Ascending aorta (tissue), 2 donors: ENCODE measurements at regions not wholly inside any gene's neighbourhood (a gene's known extent, or its start where the extent isn't known, plus 50 kb on each side); places are given as distances from the start of the nearest gene placed in this dataset.

ENCODE experiments used
- DNase-seq, 2 donors: peaks; one replicate each; pipeline ENCODE4 v3.0.0-alpha.2; 2019; ENCODE audit warnings: low spot score in 2 of 2
- H3K27ac ChIP-seq, 2 donors: fragments of 200-600 bp; sonication (generic); one replicate each; pipeline ENCODE4 v1.5.1; 2016 to 2017; ENCODE audit warnings: mild to moderate bottlenecking in 1 of 2
- H3K27me3 ChIP-seq: fragments of 200-600 bp; sonication (generic); one replicate; pipeline ENCODE4 v1.5.1; 2017
- H3K36me3 ChIP-seq, 2 donors: fragments of 200-600 bp; sonication (generic); one replicate each; pipeline ENCODE4 v1.5.1; 2016
- H3K4me1 ChIP-seq, 2 donors: fragments of 200-600 bp; sonication (generic); one replicate each; pipeline ENCODE4 v1.5.1; 2016 to 2017; ENCODE audit warnings: mild to moderate bottlenecking in 1 of 2
- H3K4me3 ChIP-seq, 2 donors: fragments of 200-600 bp; sonication (generic); one replicate each; pipeline ENCODE4 v1.5.1; 2016 to 2017; ENCODE audit warnings: mild to moderate bottlenecking in 1 of 2
- H3K9me3 ChIP-seq, 2 donors: fragments of 200-600 bp; sonication (generic); one replicate each; pipeline ENCODE4 v1.5.1; 2016
- intact Hi-C: fragments of 100-400 bp; cut with DNase I; formaldehyde crosslinking; loops from one replicate; pipeline ENCODE4 v1.15.1; 2023
- TF ChIP-seq, protein P1 (sequence below), 3 experiments: fragments of 200-600 bp in 2 of 3; fragments of 450-650 bp in 1 of 3; sonication (generic) in 2 of 3; IDR thresholded peaks; one replicate each; pipeline ENCODE4 v1.5.1; 2016 to 2019; ENCODE audit warnings: antibody characterized with exemption in 3 of 3, mild to moderate bottlenecking in 1 of 3, moderate library complexity in 1 of 3

DNA sequence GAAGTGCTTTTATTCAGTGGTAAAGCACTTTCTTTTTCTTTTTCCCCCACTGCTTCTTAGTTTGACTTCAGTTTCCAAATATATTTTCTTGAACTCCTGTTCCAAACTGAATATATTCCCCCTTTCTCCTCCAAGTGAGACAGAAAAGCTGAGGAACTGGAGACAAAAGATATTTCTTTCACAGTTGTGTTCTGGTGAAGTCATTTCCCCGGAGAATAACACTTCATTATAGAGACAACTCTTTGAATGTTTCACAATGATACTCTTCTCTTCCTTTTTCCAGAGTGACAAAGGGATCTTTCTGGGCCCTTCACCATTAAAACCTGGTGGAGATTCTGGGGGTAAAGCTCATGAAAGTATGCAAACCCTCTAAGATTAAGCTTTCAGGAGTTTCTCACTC, 860.8 kb upstream of the SLITRK5 start:
- H3K4me1 ChIP-seq, result no peaks in the 10 kb centered on the region
- no peaks in the 10 kb centered on the region for H3K36me3 ChIP-seq
- H3K4me3 ChIP-seq, result no peak overlapping the region
- DNase-seq, result no peak
- TF ChIP-seq, protein P1, sequence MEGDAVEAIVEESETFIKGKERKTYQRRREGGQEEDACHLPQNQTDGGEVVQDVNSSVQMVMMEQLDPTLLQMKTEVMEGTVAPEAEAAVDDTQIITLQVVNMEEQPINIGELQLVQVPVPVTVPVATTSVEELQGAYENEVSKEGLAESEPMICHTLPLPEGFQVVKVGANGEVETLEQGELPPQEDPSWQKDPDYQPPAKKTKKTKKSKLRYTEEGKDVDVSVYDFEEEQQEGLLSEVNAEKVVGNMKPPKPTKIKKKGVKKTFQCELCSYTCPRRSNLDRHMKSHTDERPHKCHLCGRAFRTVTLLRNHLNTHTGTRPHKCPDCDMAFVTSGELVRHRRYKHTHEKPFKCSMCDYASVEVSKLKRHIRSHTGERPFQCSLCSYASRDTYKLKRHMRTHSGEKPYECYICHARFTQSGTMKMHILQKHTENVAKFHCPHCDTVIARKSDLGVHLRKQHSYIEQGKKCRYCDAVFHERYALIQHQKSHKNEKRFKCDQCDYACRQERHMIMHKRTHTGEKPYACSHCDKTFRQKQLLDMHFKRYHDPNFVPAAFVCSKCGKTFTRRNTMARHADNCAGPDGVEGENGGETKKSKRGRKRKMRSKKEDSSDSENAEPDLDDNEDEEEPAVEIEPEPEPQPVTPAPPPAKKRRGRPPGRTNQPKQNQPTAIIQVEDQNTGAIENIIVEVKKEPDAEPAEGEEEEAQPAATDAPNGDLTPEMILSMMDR (IDR thresholded peaks at IDR 0.05), result no peak
- intact Hi-C loops, result no loop called here
- no peaks in the 10 kb centered on the region for H3K27me3 ChIP-seq
- H3K9me3 ChIP-seq, result no peaks in the 10 kb centered on the region
- no peak overlapping the region for H3K27ac ChIP-seq

DNA sequence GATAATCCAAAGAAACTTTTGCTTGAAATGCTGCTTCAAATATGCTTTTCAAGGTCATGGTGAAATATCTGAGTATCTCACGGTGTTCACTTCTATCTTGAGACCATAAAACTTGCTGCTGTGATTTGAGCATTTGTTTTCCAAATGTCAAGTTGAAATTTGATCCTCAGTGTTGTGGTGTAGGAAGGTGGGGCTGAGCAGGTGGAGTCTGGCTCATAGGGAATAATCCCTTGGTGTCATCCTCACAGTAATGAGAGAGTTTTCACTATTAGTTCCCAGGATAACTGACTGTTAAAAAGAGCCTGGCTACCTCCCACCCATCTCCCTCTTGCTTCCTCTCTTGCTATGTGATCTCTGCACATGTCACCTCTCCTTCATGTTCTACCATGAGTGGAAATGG, 858.0 kb upstream of the SLITRK5 start:
- H3K27ac ChIP-seq, result no peak overlapping the region
- intact Hi-C loops, result no loop called here
- DNase-seq, result no peak
- no peaks in the 10 kb centered on the region for H3K9me3 ChIP-seq
- H3K36me3 ChIP-seq, result no peaks in the 10 kb centered on the region
- H3K27me3 ChIP-seq, result no peaks in the 10 kb centered on the region
- no peak overlapping the region for H3K4me3 ChIP-seq
- H3K4me1 ChIP-seq, result no peaks in the 10 kb centered on the region
- TF ChIP-seq, protein P1 (IDR thresholded peaks at IDR 0.05), result no peak

DNA sequence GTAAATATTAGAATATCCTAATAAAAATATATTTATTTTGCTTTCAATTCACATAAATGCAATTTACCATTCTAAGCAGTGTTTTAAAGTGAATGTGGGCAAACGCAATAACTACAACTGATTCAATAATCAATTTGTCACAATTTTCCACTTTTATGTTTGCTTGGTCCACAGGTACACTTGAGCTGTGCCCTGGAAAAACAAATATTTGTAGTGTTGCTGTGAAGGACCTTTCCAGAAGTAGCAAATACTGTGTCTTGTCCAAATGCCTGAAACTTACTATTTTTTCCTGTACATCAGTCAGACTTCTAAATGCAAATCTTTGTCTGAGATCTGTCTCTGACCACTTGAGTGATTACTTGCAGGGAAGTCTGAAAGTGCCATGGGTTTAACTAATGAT, 845.8 kb upstream of the SLITRK5 start:
- intact Hi-C loops, result no loop called here
- no peak overlapping the region for H3K27ac ChIP-seq
- no peaks in the 10 kb centered on the region for H3K9me3 ChIP-seq
- no peak overlapping the region for H3K4me3 ChIP-seq
- H3K27me3 ChIP-seq, result no peaks in the 10 kb centered on the region
- DNase-seq, result no peak
- no peaks in the 10 kb centered on the region for H3K36me3 ChIP-seq
- H3K4me1 ChIP-seq, result no peaks in the 10 kb centered on the region
- TF ChIP-seq, protein P1 (IDR thresholded peaks at IDR 0.05), result no peak

DNA sequence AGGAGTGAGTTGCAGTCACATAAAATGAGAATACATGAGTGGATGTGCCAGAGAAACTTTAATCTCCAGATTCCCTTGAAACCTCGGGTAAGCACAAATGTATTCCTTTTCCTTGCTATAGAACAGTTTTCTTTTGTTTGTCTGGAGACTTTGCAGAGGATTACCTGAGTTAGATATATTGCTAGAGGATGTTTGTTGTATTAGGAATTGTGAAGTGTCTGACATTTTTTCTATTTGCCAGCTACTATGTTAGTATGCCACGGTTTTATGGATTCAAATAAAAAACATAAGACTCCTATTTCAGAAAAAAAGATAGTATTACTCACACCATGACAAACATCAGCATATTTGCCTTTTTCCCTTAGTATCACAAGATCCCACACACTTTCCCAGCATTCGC, 844.9 kb upstream of the SLITRK5 start:
- TF ChIP-seq, protein P1 (IDR thresholded peaks at IDR 0.05), result no peak
- intact Hi-C loops, result no loop called here
- no peak overlapping the region for H3K27ac ChIP-seq

DNA sequence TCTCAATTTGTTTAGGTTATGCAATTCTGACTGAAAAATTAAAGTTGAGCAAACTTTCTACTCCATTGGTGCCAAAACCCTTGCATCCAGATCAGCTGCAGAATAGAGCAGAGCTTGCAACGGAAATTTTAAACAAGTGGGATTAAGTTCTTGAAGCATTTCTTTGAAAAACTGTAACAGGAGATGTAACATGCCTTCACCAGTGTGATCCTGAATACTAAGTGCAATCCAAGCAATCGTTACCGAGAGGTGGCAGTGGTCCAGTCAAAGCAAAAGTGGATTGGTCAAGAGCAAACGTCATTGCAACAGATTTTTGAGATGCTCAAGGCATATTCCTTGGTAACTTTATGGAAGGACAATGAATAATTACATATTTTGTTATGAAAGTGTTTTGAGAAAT, 841.1 kb upstream of the SLITRK5 start:
- no peak overlapping the region for H3K4me3 ChIP-seq
- no peak overlapping the region for H3K27ac ChIP-seq
- TF ChIP-seq, protein P1 (IDR thresholded peaks at IDR 0.05), result no peak
- no peaks in the 10 kb centered on the region for H3K36me3 ChIP-seq
- no peak for DNase-seq
- no peaks in the 10 kb centered on the region for H3K9me3 ChIP-seq
- H3K4me1 ChIP-seq, result no peaks in the 10 kb centered on the region
- intact Hi-C loops, result no loop called here
- H3K27me3 ChIP-seq, result no peaks in the 10 kb centered on the region

More for the DNA sequence above, 844.9 kb upstream of the SLITRK5 start:
- H3K9me3 ChIP-seq, result no peaks in the 10 kb centered on the region
- no peak for DNase-seq
- H3K27me3 ChIP-seq, result no peaks in the 10 kb centered on the region
- H3K4me1 ChIP-seq, result no peaks in the 10 kb centered on the region
- no peak overlapping the region for H3K4me3 ChIP-seq
- H3K36me3 ChIP-seq, result no peaks in the 10 kb centered on the region

DNA sequence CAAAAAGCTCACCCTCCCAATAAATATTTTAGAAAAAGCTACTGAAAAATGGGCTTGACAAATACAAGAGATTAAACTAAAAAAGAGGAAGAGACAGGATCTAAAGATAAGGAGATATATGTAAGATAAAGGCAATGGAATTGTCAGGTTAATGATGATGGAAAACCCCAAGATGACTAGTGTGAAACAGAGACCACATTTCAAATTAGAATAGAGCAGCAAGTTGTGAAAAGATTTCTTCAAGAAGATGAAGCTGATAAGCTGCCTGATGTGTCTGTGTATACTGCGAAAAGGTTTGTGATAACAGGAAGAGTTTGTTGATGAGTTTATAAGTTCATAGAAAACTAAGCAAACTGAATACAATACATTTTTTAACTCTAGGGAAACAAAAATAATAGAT, 840.1 kb upstream of the SLITRK5 start:
- no peaks in the 10 kb centered on the region for H3K9me3 ChIP-seq
- intact Hi-C loops, result no loop called here
- TF ChIP-seq, protein P1 (IDR thresholded peaks at IDR 0.05), result no peak
- H3K27ac ChIP-seq, result no peak overlapping the region
- no peaks in the 10 kb centered on the region for H3K36me3 ChIP-seq
- H3K27me3 ChIP-seq, result no peaks in the 10 kb centered on the region
- DNase-seq, result no peak
- H3K4me3 ChIP-seq, result no peak overlapping the region
- no peaks in the 10 kb centered on the region for H3K4me1 ChIP-seq
